Nephron progenitor cell (in vitro differentiated cells): ENCODE measurements at regions not wholly inside any gene's neighbourhood (a gene's known extent, or its start where the extent isn't known, plus 50 kb on each side); places are given as distances from the start of the nearest gene placed in this dataset.

ENCODE experiments used
- DNase-seq: peaks from one replicate; pipeline ENCODE4 v3.0.0; 2021
- H3K27ac Mint-ChIP-seq: 2 replicates; pipeline ENCODE4 v1.8.0; 2021; ENCODE audit warnings: mild to moderate bottlenecking, moderate library complexity, mixed read lengths
- H3K27me3 Mint-ChIP-seq: 2 replicates; pipeline ENCODE4 v1.8.0; 2021; ENCODE audit warnings: mild to moderate bottlenecking, low read depth, mixed read lengths; ENCODE audit not compliant: poor library complexity
- H3K36me3 Mint-ChIP-seq: 2 replicates; pipeline ENCODE4 v1.8.0; 2021; ENCODE audit warnings: low read depth, mixed read lengths
- H3K4me1 Mint-ChIP-seq: 2 replicates; pipeline ENCODE4 v1.8.0; 2021; ENCODE audit warnings: mixed read lengths
- H3K4me3 Mint-ChIP-seq: 2 replicates; pipeline ENCODE4 v1.8.0; 2021; ENCODE audit warnings: mild to moderate bottlenecking, moderate library complexity, mixed read lengths
- H3K9me3 Mint-ChIP-seq: 2 replicates; pipeline ENCODE4 v1.8.0; 2021; ENCODE audit warnings: mild to moderate bottlenecking, moderate library complexity, mixed read lengths
- TF ChIP-seq, protein P1 (sequence below): fragments of 200-600 bp; sonication (generic); IDR thresholded peaks from 2 replicates; pipeline ENCODE4 v1.5.0; 2021; ENCODE audit warnings: antibody characterized with exemption

- no peak for DNase-seq
- Mint-ChIP-seq H3K4me3 (no peak overlapping the region), H3K27me3 (peaks cover 5% of the 10 kb centered on the region), H3K27ac (no peak overlapping the region), H3K9me3 (peaks cover 45% of the 10 kb centered on the region), H3K36me3 (peaks cover 32% of the 10 kb centered on the region), H3K4me1 (peaks cover 7% of the 10 kb centered on the region)
- TF ChIP-seq, protein P1, sequence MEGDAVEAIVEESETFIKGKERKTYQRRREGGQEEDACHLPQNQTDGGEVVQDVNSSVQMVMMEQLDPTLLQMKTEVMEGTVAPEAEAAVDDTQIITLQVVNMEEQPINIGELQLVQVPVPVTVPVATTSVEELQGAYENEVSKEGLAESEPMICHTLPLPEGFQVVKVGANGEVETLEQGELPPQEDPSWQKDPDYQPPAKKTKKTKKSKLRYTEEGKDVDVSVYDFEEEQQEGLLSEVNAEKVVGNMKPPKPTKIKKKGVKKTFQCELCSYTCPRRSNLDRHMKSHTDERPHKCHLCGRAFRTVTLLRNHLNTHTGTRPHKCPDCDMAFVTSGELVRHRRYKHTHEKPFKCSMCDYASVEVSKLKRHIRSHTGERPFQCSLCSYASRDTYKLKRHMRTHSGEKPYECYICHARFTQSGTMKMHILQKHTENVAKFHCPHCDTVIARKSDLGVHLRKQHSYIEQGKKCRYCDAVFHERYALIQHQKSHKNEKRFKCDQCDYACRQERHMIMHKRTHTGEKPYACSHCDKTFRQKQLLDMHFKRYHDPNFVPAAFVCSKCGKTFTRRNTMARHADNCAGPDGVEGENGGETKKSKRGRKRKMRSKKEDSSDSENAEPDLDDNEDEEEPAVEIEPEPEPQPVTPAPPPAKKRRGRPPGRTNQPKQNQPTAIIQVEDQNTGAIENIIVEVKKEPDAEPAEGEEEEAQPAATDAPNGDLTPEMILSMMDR: no peak
These were observed 479.3 kb upstream of the BTBD3 start for GRCh38 chr20:11438412-11438811.

DNA sequence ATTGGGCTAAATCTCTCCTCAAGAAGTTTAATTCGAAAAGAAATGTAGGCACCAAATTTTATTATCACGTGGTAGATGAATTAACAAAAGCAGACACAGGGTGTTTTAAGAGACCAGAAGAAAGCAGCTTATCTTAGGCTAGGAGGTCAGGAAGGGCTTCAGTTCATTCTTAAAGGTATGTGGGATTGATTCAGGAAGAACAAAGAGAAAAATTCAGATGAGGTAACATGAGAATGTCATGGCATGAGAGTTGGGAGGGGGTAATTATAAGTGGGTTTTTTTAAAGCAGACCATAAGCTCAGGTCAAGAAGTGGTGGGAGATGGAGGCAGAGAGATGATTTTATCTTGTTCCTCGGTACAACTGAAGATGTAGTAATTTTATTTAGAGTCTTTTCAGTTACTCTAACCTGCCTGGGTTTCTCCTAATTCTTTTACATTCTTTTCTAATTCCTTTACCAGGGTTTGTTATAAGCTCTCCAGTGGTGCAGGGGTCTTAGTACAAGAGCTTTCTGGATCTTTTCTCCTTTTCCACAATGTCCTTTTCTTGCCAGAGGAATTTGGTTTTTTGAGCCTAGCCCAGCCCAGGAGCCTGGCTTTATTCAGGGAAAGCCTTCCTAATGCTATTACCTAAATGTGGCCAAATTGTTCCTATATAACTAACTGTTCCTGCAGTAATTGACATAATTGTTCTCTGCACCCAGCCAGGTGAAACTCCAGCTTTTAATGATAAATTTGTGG, 474.1 kb upstream of the BTBD3 start:
- Mint-ChIP-seq H3K4me3 (no peak overlapping the region), H3K27ac (no peak overlapping the region), H3K4me1 (peaks cover 12% of the 10 kb centered on the region), H3K9me3 (peaks cover 4% of the 10 kb centered on the region), H3K36me3 (no peaks in the 10 kb centered on the region), H3K27me3 (no peaks in the 10 kb centered on the region)
- TF ChIP-seq, protein P1: no peak
- DNase-seq: no peak

GRCh38 chr20:11445161-11445560, 472.5 kb upstream of the BTBD3 start:
- no peak overlapping the region for H3K4me3 Mint-ChIP-seq
- no peak overlapping the region for H3K27ac Mint-ChIP-seq
- H3K36me3 Mint-ChIP-seq: peaks cover 4% of the 10 kb centered on the region
- peaks cover 15% of the 10 kb centered on the region for H3K4me1 Mint-ChIP-seq
- TF ChIP-seq, protein P1: no peak
- no peak for DNase-seq
- H3K9me3 Mint-ChIP-seq: peaks cover 9% of the 10 kb centered on the region
- H3K27me3 Mint-ChIP-seq: no peaks in the 10 kb centered on the region

DNA sequence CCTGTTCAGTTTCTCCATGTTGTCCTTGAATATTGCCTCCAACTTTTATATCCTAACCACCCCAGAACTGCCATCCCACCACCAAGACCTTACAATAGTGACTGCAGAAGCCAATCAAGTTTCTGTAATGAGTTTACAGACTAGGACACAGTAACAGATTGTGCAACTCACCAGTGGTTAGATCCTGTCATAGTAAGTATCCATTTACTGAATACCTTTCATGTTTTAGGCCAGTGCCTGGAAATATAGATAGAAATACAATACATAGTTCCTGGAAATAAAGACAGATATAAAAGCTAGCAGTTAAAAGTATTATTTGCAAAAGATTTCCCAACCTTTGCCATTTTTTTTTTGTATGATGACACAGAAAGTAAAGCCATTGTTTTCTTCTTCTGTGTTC, 471.8 kb upstream of the BTBD3 start:
- no peaks in the 10 kb centered on the region for H3K27me3 Mint-ChIP-seq
- DNase-seq: no peak
- peaks cover 13% of the 10 kb centered on the region for H3K9me3 Mint-ChIP-seq
- TF ChIP-seq, protein P1: no peak
- peaks cover 17% of the 10 kb centered on the region for H3K4me1 Mint-ChIP-seq
- no peak overlapping the region for H3K27ac Mint-ChIP-seq
- no peak overlapping the region for H3K4me3 Mint-ChIP-seq
- H3K36me3 Mint-ChIP-seq: peaks cover 6% of the 10 kb centered on the region

DNA sequence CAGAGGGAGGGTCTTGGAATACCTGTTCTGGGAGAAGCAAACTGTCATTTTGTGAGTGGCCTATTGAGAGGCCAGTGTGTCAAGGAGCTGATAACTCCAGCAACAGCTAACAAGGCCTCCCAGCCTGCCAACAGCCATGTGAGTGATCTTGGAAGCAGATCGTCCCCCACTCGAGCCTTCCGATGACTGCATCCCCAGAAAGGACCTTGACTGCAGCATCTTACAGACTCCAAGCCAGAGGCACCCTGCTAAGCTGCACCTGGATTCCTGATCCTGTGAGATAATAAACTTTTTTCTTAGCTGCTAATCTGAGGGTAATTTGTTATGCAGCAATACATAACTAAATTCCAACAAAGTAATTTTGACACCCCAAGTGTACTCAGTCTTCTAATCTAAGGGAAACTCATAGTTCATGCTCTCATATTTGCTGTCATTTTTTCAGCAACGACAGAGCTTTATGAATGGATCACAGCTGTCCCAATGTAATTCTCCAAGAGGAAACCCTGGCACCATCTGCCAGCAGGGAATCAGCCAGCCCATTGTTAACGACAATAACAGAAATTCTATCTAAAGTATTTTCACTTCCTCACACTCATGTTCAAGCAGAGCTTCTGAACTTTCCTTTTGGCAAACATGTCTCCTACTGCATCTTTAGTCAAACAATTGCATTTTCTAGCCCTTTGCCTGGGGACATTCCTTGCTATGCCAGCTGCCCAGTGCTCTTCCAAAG, 470.2 kb upstream of the BTBD3 start:
- Mint-ChIP-seq H3K27me3 (no peaks in the 10 kb centered on the region), H3K9me3 (peaks cover 13% of the 10 kb centered on the region), H3K4me3 (no peak overlapping the region), H3K4me1 (peaks cover 32% of the 10 kb centered on the region), H3K36me3 (peaks cover 6% of the 10 kb centered on the region), H3K27ac (no peak overlapping the region)
- DNase-seq: no peak
- TF ChIP-seq, protein P1: no peak
